ENCODE measurements at regions not wholly inside any gene's neighbourhood (a gene's known extent, or its start where the extent isn't known, plus 50 kb on each side); places are given as distances from the start of the nearest gene placed in this dataset.
A peak's percentile ranks its signal among the peaks of the same experiment; 100 is the strongest.

DNA sequence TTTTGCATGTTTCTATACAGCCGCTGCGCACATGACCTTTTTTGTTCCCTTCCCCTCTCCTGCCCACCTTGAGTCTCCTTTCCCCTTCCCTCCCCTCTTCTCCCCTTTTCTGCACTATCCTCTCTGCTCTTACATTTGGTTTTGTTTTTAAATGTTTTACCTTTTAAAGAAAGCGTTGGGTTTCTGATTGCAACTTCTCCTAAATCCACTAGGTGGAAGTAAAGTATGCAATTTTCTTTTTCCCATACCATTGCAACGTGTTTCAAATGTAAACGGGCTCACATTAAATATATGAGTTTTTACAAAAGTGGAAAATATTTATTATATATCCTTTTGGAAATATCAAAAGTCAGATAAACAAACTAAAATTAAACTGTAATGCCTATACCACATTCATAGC lies 500.9 kb downstream of the DIRAS2 start:
- DNase-seq (ENCODE audit: low read depth): peak; percentile 42
- TF ChIP-seq, protein P1, sequence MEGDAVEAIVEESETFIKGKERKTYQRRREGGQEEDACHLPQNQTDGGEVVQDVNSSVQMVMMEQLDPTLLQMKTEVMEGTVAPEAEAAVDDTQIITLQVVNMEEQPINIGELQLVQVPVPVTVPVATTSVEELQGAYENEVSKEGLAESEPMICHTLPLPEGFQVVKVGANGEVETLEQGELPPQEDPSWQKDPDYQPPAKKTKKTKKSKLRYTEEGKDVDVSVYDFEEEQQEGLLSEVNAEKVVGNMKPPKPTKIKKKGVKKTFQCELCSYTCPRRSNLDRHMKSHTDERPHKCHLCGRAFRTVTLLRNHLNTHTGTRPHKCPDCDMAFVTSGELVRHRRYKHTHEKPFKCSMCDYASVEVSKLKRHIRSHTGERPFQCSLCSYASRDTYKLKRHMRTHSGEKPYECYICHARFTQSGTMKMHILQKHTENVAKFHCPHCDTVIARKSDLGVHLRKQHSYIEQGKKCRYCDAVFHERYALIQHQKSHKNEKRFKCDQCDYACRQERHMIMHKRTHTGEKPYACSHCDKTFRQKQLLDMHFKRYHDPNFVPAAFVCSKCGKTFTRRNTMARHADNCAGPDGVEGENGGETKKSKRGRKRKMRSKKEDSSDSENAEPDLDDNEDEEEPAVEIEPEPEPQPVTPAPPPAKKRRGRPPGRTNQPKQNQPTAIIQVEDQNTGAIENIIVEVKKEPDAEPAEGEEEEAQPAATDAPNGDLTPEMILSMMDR (IDR thresholded peaks at IDR 0.05; ENCODE audit: low read depth, low read length): peak; percentile 51
- TF ChIP-seq POLR2A (IDR thresholded peaks at IDR 0.05; ENCODE audit: extremely low read depth, insufficient read length) (no peak), MYC (IDR thresholded peaks at IDR 0.05; ENCODE audit: low read depth, low read length) (peak; percentile 26; the same call in 1 of the 2 replicates)
- TF ChIP-seq, protein P2, sequence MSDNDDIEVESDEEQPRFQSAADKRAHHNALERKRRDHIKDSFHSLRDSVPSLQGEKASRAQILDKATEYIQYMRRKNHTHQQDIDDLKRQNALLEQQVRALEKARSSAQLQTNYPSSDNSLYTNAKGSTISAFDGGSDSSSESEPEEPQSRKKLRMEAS (IDR thresholded peaks at IDR 0.05; ENCODE audit: low read depth, low read length): no peak
- no peak overlapping the region for H3K4me3 ChIP-seq (ENCODE audit: low read depth, low read length)

DNA sequence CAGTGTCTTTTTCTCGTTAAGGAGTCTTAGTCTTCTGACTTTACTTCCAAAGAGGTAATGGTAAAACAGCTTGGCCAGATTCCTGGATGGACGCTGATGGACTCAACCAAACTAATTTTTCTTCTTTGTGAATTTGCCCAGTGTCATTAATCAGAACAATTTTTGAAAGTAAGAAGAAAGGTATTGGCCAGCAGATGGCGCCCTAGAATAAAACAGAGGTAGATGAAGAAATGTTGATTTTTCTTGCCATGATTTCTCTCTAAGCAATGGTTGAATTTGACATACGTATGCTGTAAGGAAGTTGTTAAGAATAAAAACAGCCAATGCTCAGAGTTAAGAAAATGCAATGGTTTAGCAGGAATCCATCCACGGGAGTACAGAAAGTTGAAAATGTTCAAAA lies 500.0 kb downstream of the DIRAS2 start:
- no peak overlapping the region for H3K4me3 ChIP-seq (ENCODE audit: low read depth, low read length)
- TF ChIP-seq MYC (IDR thresholded peaks at IDR 0.05; ENCODE audit: low read depth, low read length): no peak
- TF ChIP-seq, protein P1 (IDR thresholded peaks at IDR 0.05; ENCODE audit: low read depth, low read length): peak; percentile 41
- peak; percentile 65 for DNase-seq (ENCODE audit: low read depth)

DNA sequence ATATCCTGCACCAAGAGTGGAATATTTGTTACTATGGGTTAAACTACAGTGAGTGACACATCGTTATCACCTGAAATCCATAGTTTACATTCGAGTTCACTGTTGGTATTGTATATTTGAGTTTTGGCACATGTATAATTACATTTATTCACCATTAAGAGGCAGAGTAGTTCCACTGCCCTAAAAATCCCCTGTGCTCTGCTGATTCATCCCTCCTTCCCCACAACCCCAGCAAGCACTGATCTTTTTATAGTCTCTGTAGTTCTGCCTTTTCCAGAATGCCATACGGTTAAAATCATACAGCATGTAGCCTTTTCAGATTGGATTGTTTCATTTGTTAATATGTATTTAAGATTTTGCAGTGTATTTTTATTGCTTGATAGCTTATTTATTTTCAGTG lies 495.2 kb downstream of the DIRAS2 start:
- DNase-seq (ENCODE audit: low read depth): no peak
- TF ChIP-seq, protein P2 (IDR thresholded peaks at IDR 0.05; ENCODE audit: low read depth, low read length): no peak
- TF ChIP-seq, protein P1 (IDR thresholded peaks at IDR 0.05; ENCODE audit: low read depth, low read length): no peak
- TF ChIP-seq POLR2A (IDR thresholded peaks at IDR 0.05; ENCODE audit: extremely low read depth, insufficient read length) (no peak), MYC (IDR thresholded peaks at IDR 0.05; ENCODE audit: low read depth, low read length) (no peak)
- H3K4me3 ChIP-seq (ENCODE audit: low read depth, low read length): no peak overlapping the region

DNA sequence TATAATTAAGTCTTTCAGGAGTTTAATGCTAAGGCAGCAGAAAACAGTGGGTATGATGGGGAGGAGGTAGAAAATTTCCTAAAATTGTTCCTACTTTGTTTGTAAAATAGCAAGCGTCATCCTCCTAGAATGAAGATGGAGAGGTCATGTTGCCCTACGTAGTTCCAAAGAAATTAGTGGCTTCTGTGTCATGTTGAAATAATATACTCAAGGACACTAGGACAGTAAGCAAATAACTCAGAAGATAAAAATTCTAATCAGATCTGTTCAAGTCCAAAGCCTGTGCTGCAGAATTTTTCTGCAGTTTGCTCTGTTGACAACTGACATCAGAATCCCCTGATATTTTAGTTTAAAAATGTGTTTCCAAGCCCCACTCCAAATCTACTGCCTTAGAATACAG lies 486.3 kb downstream of the DIRAS2 start:
- no peak overlapping the region for H3K4me3 ChIP-seq (ENCODE audit: low read depth, low read length)
- TF ChIP-seq POLR2A (IDR thresholded peaks at IDR 0.05; ENCODE audit: extremely low read depth, insufficient read length): no peak
- TF ChIP-seq, protein P1 (IDR thresholded peaks at IDR 0.05; ENCODE audit: low read depth, low read length): no peak
- no peak for DNase-seq (ENCODE audit: low read depth)

DNA sequence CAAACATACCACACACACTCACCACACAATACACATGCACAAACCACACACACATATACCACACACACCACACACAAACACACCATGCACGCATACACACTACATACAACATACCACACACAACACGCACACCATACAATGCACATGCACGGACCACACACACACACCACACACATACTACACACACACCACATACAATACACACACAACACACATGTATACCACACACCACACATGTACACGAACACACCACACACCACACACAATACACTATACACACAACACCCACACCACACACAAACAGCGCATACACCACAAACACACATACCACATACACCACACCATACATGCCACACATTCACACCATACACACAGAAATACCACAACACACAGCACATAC lies 480.3 kb downstream of the DIRAS2 start:
- TF ChIP-seq, protein P1 (IDR thresholded peaks at IDR 0.05; ENCODE audit: low read depth, low read length): no peak
- TF ChIP-seq, protein P2 (IDR thresholded peaks at IDR 0.05; ENCODE audit: low read depth, low read length): no peak
- TF ChIP-seq POLR2A (IDR thresholded peaks at IDR 0.05; ENCODE audit: extremely low read depth, insufficient read length) (no peak), MYC (IDR thresholded peaks at IDR 0.05; ENCODE audit: low read depth, low read length) (no peak)
- H3K4me3 ChIP-seq (ENCODE audit: low read depth, low read length): no peak overlapping the region
- DNase-seq (ENCODE audit: low read depth): no peak

DNA sequence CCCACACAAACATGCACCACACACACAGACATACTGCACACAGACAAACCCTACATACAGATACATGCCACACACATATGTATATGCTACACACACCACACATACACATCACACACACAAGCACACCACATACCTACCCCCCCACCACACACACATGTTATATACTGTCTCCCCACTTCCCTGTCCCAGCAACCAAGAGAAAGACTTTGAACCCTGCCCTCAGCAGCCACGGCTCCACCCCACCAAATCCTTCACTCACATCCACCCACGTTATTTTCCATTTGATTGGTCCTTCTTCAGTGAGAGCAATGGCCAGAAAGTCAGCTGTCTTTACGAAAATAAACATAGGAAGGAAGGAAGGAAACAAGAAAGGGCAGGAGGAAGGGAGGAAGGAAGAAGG lies 479.8 kb downstream of the DIRAS2 start:
- TF ChIP-seq MYC (IDR thresholded peaks at IDR 0.05; ENCODE audit: low read depth, low read length): no peak
- TF ChIP-seq, protein P1 (IDR thresholded peaks at IDR 0.05; ENCODE audit: low read depth, low read length): no peak
- TF ChIP-seq POLR2A (IDR thresholded peaks at IDR 0.05; ENCODE audit: extremely low read depth, insufficient read length): no peak
- TF ChIP-seq, protein P2 (IDR thresholded peaks at IDR 0.05; ENCODE audit: low read depth, low read length): no peak
- H3K4me3 ChIP-seq (ENCODE audit: low read depth, low read length): no peak overlapping the region
- DNase-seq (ENCODE audit: low read depth): no peak
